Stomach (tissue), 8 donors: ENCODE measurements at regions not wholly inside any gene's neighbourhood (a gene's known extent, or its start where the extent isn't known, plus 50 kb on each side); places are given as distances from the start of the nearest gene placed in this dataset.

ENCODE experiments used
- DNase-seq, 2 donors: peaks; one replicate each; pipeline versions ENCODE4 v3.0.0 to v3.0.0-alpha.2; 2013 to 2019
- H3K27ac ChIP-seq, 5 donors: fragments of 200-600 bp in 4 of 5; sonication (generic) in 4 of 5; one replicate each; pipeline ENCODE4 v1.5.1; 2013 to 2019; ENCODE audit warnings: mild to moderate bottlenecking in 1 of 5, moderate library complexity in 1 of 5
- H3K27me3 ChIP-seq, 3 donors: fragments of 200-600 bp; sonication (generic); one replicate each; pipeline ENCODE4 v1.5.1; 2017 to 2019; ENCODE audit warnings: mixed run types in 1 of 3
- H3K36me3 ChIP-seq, 4 donors: fragments of 200-600 bp; sonication (generic); 1 replicate in 3 of 4; 2 replicates in 1 of 4; pipeline ENCODE4 v1.5.1; 2016 to 2019
- H3K4me1 ChIP-seq, 4 donors: fragments of 200-600 bp; sonication (generic); one replicate each; pipeline ENCODE4 v1.5.1; 2016 to 2019
- H3K4me3 ChIP-seq, 4 donors: fragments of 200-600 bp; sonication (generic) in 3 of 4; one replicate each; pipeline ENCODE4 v1.5.1; 2016 to 2019; ENCODE audit warnings: mild to moderate bottlenecking in 1 of 4
- H3K9me3 ChIP-seq, 4 donors: fragments of 200-600 bp; sonication (generic); one replicate each; pipeline ENCODE4 v1.5.1; 2016 to 2019
- EP300 ChIP-seq: sonication (generic); formaldehyde crosslinking; IDR thresholded peaks from one replicate; pipeline ENCODE4 v1.6.1; 2017; ENCODE audit warnings: antibody characterized with exemption
- POLR2A ChIP-seq, 4 donors: fragments of 450-650 bp; IDR thresholded peaks; one replicate each; pipeline ENCODE4 v1.6.1; 2016; ENCODE audit warnings: antibody characterized with exemption in 4 of 4, control low read depth in 2 of 4, mild to moderate bottlenecking in 1 of 4, moderate library complexity in 1 of 4
- POLR2AphosphoS5 ChIP-seq, 3 donors: sonication (generic); formaldehyde crosslinking; IDR thresholded peaks; one replicate each; pipeline ENCODE4 v1.6.1; 2016; ENCODE audit warnings: antibody characterized with exemption in 3 of 3
- WGBS, 5 donors: extraction: QIAGEN DNeasy Blood & Tissue Kit in 3 of 5; methylation state at CpG; one replicate each; pipeline versions ENCODE4 v1.1.5 to v1.1.7; 2013 to 2018; 5-methylcytosine and 5-hydroxymethylcytosine counted together
- intact Hi-C: fragments of 100-400 bp; cut with DNase I; formaldehyde crosslinking; loops from one replicate; pipeline ENCODE4 v1.15.1; 2023; ENCODE audit warnings: low total_unique reads
- TF ChIP-seq, protein P1 (sequence below), 7 experiments: fragments of 450-650 bp in 4 of 7; fragments of 200-600 bp in 3 of 7; sonication (generic) in 3 of 7; IDR thresholded peaks; one replicate each; pipeline ENCODE4 v1.5.1; 2016 to 2019; ENCODE audit warnings: antibody characterized with exemption in 7 of 7, control low read depth in 2 of 7, mild to moderate bottlenecking in 1 of 7
- donor health status: healthy with polysubstance abuse.
- donor health status: Bipolar disorder and iron deficiency.
- donor health status: healthy.

GRCh38 chr5:87185838-87186237 lies 81.8 kb upstream of the RASA1 start:
- H3K9me3 ChIP-seq, result no peaks in the 10 kb centered on the region
- H3K4me3 ChIP-seq, result no peak overlapping the region
- H3K36me3 ChIP-seq, result no peaks in the 10 kb centered on the region
- H3K27ac ChIP-seq, result no peak overlapping the region
- 54 to 75% (median 71%) methylated on average over 3 of the region's 3 CpGs for WGBS, 5 donors
- no peaks in the 10 kb centered on the region for H3K4me1 ChIP-seq
- intact Hi-C loops, result no loop called here
- DNase-seq, result no peak
- H3K27me3 ChIP-seq, result no peaks in the 10 kb centered on the region
- TF ChIP-seq, protein P1, sequence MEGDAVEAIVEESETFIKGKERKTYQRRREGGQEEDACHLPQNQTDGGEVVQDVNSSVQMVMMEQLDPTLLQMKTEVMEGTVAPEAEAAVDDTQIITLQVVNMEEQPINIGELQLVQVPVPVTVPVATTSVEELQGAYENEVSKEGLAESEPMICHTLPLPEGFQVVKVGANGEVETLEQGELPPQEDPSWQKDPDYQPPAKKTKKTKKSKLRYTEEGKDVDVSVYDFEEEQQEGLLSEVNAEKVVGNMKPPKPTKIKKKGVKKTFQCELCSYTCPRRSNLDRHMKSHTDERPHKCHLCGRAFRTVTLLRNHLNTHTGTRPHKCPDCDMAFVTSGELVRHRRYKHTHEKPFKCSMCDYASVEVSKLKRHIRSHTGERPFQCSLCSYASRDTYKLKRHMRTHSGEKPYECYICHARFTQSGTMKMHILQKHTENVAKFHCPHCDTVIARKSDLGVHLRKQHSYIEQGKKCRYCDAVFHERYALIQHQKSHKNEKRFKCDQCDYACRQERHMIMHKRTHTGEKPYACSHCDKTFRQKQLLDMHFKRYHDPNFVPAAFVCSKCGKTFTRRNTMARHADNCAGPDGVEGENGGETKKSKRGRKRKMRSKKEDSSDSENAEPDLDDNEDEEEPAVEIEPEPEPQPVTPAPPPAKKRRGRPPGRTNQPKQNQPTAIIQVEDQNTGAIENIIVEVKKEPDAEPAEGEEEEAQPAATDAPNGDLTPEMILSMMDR (IDR thresholded peaks at IDR 0.05), result no peak
- no peak for TF ChIP-seq POLR2A (IDR thresholded peaks at IDR 0.05)
- no peak for TF ChIP-seq EP300
- no peak for TF ChIP-seq POLR2AphosphoS5 (IDR thresholded peaks at IDR 0.05)

GRCh38 chr5:87188391-87188790 lies 79.3 kb upstream of the RASA1 start:
- Histone ChIP-seq H3K36me3 (no peaks in the 10 kb centered on the region), H3K9me3 (no peaks in the 10 kb centered on the region)
- WGBS, 5 donors, result 39 to 54% (median 48%) methylated on average over 3 of the region's 3 CpGs

DNA sequence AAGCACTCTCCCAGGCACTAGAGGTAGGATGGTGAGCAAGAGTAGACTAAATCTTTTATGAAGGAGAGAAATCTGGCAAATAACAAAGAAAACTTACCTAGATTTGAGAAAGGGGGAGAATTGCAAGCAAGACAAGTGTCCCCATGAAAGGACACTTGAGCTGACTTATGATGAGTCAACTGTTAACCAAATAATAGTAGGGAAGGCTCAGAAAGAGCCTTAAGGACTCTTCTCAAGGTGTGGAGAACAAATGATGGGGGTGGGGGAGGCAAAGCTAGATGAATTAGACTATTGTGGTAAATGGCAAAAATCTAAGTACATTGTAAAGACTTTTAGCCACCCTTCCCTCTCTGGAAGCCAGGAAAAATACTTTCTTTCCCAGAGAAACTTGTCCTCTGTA lies 77.6 kb upstream of the RASA1 start:
- no peak overlapping the region for H3K4me3 ChIP-seq
- H3K4me1 ChIP-seq, result no peaks in the 10 kb centered on the region
- H3K36me3 ChIP-seq, result no peaks in the 10 kb centered on the region
- no peak overlapping the region for H3K27ac ChIP-seq
- H3K9me3 ChIP-seq, result no peaks in the 10 kb centered on the region
- no peak for DNase-seq
- intact Hi-C loops, result no loop called here
- no peak for TF ChIP-seq EP300
- no peak for TF ChIP-seq POLR2AphosphoS5 (IDR thresholded peaks at IDR 0.05)
- TF ChIP-seq, protein P1 (IDR thresholded peaks at IDR 0.05), result no peak
- no peak for TF ChIP-seq POLR2A (IDR thresholded peaks at IDR 0.05)
- H3K27me3 ChIP-seq, result no peaks in the 10 kb centered on the region

More at GRCh38 chr5:87188391-87188790, 79.3 kb upstream of the RASA1 start:
- TF ChIP-seq POLR2AphosphoS5 (IDR thresholded peaks at IDR 0.05) (no peak), POLR2A (IDR thresholded peaks at IDR 0.05) (no peak), EP300 (no peak)
- TF ChIP-seq, protein P1 (IDR thresholded peaks at IDR 0.05), result no peak
- Histone ChIP-seq H3K4me1 (no peaks in the 10 kb centered on the region), H3K4me3 (no peak overlapping the region), H3K27me3 (no peaks in the 10 kb centered on the region), H3K27ac (no peak overlapping the region)
- intact Hi-C loops, result no loop called here
- no peak for DNase-seq

- Histone ChIP-seq H3K9me3 (no peaks in the 10 kb centered on the region), H3K36me3 (no peaks in the 10 kb centered on the region), H3K4me1 (no peaks in the 10 kb centered on the region), H3K27me3 (no peaks in the 10 kb centered on the region), H3K27ac (no peak overlapping the region), H3K4me3 (no peak overlapping the region)
- intact Hi-C loops, result no loop called here
- TF ChIP-seq EP300 (no peak), POLR2AphosphoS5 (IDR thresholded peaks at IDR 0.05) (no peak), POLR2A (IDR thresholded peaks at IDR 0.05) (no peak)
- TF ChIP-seq, protein P1 (IDR thresholded peaks at IDR 0.05), result no peak
- DNase-seq, result no peak
Observed at GRCh38 chr5:87190687-87191086, 77.0 kb upstream of the RASA1 start.

GRCh38 chr5:87191645-87192044 lies 76.0 kb upstream of the RASA1 start:
- Histone ChIP-seq H3K36me3 (no peaks in the 10 kb centered on the region), H3K27ac (no peak overlapping the region), H3K4me1 (no peaks in the 10 kb centered on the region), H3K27me3 (no peaks in the 10 kb centered on the region), H3K9me3 (no peaks in the 10 kb centered on the region), H3K4me3 (no peak overlapping the region)
- no peak for TF ChIP-seq POLR2A (IDR thresholded peaks at IDR 0.05)
- TF ChIP-seq, protein P1 (IDR thresholded peaks at IDR 0.05), result no peak
- TF ChIP-seq POLR2AphosphoS5 (IDR thresholded peaks at IDR 0.05), result no peak
- TF ChIP-seq EP300, result no peak
- intact Hi-C loops, result no loop called here
- DNase-seq, result no peak
